Immature natural killer cell (primary cell): ENCODE measurements at regions not wholly inside any gene's neighbourhood (a gene's known extent, or its start where the extent isn't known, plus 50 kb on each side); places are given as distances from the start of the nearest gene placed in this dataset.
"Not testable (repeated sequence)": the region's sequence is repeated elsewhere in the genome, so short reads cannot be mapped to it uniquely, and the experiment has no call there.

ENCODE experiments used
- DNase-seq, 3 donors: peaks; one replicate each; pipeline ENCODE4 v3.0.0; 2022; ENCODE audit warnings: mixed read lengths in 1 of 3
- H3K27ac Mint-ChIP-seq, 6 donors: one replicate each; pipeline ENCODE4 v1.8.0; 2020; ENCODE audit warnings: mixed read lengths in 6 of 6, mild to moderate bottlenecking in 5 of 6, inconsistent platforms in 4 of 6, moderate library complexity in 3 of 6
- H3K27me3 Mint-ChIP-seq, 3 donors: one replicate each; pipeline ENCODE4 v1.8.0; 2020 to 2021; ENCODE audit warnings: low read depth in 3 of 3, mild to moderate bottlenecking in 3 of 3, mixed read lengths in 3 of 3, moderate library complexity in 3 of 3, inconsistent platforms in 1 of 3
- H3K36me3 Mint-ChIP-seq, 3 donors: one replicate each; pipeline ENCODE4 v1.8.0; 2020; ENCODE audit warnings: mixed read lengths in 3 of 3, inconsistent platforms in 2 of 3, mild to moderate bottlenecking in 2 of 3
- H3K4me1 Mint-ChIP-seq, 2 donors: one replicate each; pipeline ENCODE4 v1.8.0; 2020; ENCODE audit warnings: inconsistent platforms in 2 of 2, mild to moderate bottlenecking in 2 of 2, mixed read lengths in 2 of 2, moderate library complexity in 1 of 2
- H3K4me3 Mint-ChIP-seq, 5 donors: one replicate each; pipeline ENCODE4 v1.8.0; 2020; ENCODE audit warnings: mild to moderate bottlenecking in 5 of 5, mixed read lengths in 5 of 5, inconsistent platforms in 3 of 5, moderate library complexity in 3 of 5
- H3K9me3 Mint-ChIP-seq, 6 donors: one replicate each; pipeline ENCODE4 v1.8.0; 2020; ENCODE audit warnings: mild to moderate bottlenecking in 6 of 6, mixed read lengths in 6 of 6, inconsistent platforms in 4 of 6, moderate library complexity in 3 of 6

- no peak overlapping the region for H3K4me3 Mint-ChIP-seq
- no peak for DNase-seq
- H3K9me3 Mint-ChIP-seq, result no peaks in the 10 kb centered on the region
- H3K27me3 Mint-ChIP-seq, result peaks cover 0 to 8% (median 2%) of the 10 kb centered on the region in 3 donors
- no peaks in the 10 kb centered on the region for H3K4me1 Mint-ChIP-seq
- H3K27ac Mint-ChIP-seq, result no peak overlapping the region
- peaks cover 0 to 3% (median 0%) of the 10 kb centered on the region in 3 donors for H3K36me3 Mint-ChIP-seq
Measured at GRCh38 chr21:35382696-35383095, 333.6 kb upstream of the RUNX1 start.

DNA sequence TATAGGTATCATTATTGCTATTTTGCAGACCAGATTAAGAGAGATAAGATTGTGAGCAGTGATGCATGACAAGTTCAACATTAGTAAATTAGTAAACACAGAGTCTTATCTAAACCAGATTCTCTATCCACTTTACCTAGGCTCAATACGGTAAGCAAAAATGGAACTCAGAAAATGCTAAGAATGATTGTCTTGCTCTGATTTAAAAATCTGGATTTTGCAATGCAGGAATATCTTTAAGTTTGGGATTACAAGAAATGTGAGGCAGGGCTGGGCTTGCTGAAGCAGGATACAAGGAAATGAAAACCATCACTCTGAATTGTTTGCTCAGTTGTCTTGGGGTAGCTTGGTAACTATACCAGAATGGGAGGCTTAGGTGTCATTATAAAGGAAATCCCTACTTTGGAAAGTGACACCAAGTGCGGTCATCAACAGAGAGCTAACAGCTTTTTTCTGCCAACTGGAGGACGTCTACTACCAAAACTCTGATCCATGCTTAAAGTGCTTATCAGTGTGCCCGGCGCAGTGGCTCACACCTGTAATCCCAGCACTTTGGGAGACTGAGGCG is 332.7 kb upstream of the RUNX1 start:
- no peak for DNase-seq
- no peaks in the 10 kb centered on the region for H3K4me1 Mint-ChIP-seq
- H3K36me3 Mint-ChIP-seq, result peaks cover 0 to 3% (median 0%) of the 10 kb centered on the region in 3 donors
- no peaks in the 10 kb centered on the region for H3K9me3 Mint-ChIP-seq
- H3K27me3 Mint-ChIP-seq, result peaks cover 0 to 8% (median 2%) of the 10 kb centered on the region in 3 donors
- H3K27ac Mint-ChIP-seq, result no peak overlapping the region
- no peak overlapping the region for H3K4me3 Mint-ChIP-seq

GRCh38 chr21:35380304-35380703 is 331.2 kb upstream of the RUNX1 start:
- H3K27ac Mint-ChIP-seq, H3K36me3 Mint-ChIP-seq, H3K9me3 Mint-ChIP-seq, H3K4me1 Mint-ChIP-seq, DNase-seq, H3K27me3 Mint-ChIP-seq, H3K4me3 Mint-ChIP-seq: not testable (repeated sequence)

- H3K4me3 Mint-ChIP-seq, result no peak overlapping the region
- no peaks in the 10 kb centered on the region for H3K9me3 Mint-ChIP-seq
- peaks cover 0 to 3% (median 3%) of the 10 kb centered on the region in 3 donors for H3K27me3 Mint-ChIP-seq
- peaks cover 0 to 3% (median 0%) of the 10 kb centered on the region in 3 donors for H3K36me3 Mint-ChIP-seq
- no peak overlapping the region for H3K27ac Mint-ChIP-seq
- no peak for DNase-seq
- H3K4me1 Mint-ChIP-seq, result no peaks in the 10 kb centered on the region
Measured at GRCh38 chr21:35378881-35379280, 329.8 kb upstream of the RUNX1 start.

GRCh38 chr21:35377505-35378090 is 328.5 kb upstream of the RUNX1 start:
- Mint-ChIP-seq H3K36me3 (no peaks in the 10 kb centered on the region), H3K9me3 (no peaks in the 10 kb centered on the region), H3K27me3 (peaks cover 0 to 2% (median 1%) of the 10 kb centered on the region in 3 donors), H3K4me3 (no peak overlapping the region), H3K4me1 (no peaks in the 10 kb centered on the region), H3K27ac (no peak overlapping the region)
- no peak for DNase-seq

DNA sequence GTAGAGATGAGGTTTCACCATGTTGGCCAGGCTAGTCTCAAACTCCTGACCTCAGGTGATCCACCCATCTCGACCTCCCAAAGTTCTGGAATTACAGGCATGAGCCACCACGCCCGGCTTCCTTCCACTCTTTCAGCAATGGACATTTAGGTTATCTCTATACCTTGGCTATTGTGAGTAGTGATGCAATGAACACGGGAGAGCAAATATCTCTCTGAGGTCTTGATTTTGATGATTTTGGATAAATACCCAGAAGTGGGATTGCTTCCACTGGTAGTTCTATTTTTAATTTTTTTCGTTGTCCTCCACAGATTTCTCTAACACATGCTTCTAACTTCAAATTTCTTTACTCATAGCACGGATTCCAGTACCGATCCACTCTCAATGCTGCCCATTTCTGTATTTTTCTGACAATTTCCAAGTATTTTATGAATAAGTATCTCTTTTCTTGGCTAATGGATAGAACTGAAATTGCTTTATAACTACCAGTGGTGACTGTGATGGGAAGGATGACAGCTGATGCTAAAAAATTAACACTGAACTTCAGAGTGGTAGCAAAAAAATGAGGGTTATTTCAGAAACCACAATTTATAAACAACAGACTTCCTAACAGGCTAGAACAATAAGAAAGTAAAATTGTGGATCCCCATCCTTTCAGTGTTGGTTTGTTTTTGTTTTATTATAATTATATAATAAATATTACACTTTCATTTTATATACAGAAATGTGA is 327.5 kb upstream of the RUNX1 start:
- H3K27me3 Mint-ChIP-seq, result peaks cover 0 to 2% (median 1%) of the 10 kb centered on the region in 3 donors
- no peaks in the 10 kb centered on the region for H3K36me3 Mint-ChIP-seq
- H3K4me3 Mint-ChIP-seq, result no peak overlapping the region
- DNase-seq, result no peak
- H3K4me1 Mint-ChIP-seq, result no peaks in the 10 kb centered on the region
- no peaks in the 10 kb centered on the region for H3K9me3 Mint-ChIP-seq
- H3K27ac Mint-ChIP-seq, result no peak overlapping the region

DNA sequence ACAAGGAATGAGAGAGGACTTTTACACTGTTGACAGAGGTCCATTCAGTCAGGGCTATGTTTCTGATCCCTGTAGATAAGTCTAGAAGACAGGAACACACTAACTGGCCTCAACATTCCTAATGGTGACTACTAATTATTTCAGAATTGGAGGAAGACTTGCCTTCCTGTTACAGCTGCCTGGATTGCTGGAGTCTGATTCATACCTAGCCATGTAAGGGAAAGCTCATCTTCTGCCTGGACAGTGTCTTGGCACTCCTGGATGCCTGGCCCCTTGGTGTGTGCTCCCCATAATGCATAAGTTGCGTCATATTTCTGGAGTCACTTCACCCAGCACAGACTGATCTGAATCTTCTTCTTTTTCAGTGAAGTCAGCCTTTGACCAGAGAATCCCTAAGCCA is 326.0 kb upstream of the RUNX1 start:
- no peaks in the 10 kb centered on the region for H3K36me3 Mint-ChIP-seq
- H3K27ac Mint-ChIP-seq, result no peak overlapping the region
- no peaks in the 10 kb centered on the region for H3K9me3 Mint-ChIP-seq
- H3K27me3 Mint-ChIP-seq, result peaks cover 0 to 3% (median 1%) of the 10 kb centered on the region in 3 donors
- no peak overlapping the region for H3K4me3 Mint-ChIP-seq
- H3K4me1 Mint-ChIP-seq, result no peaks in the 10 kb centered on the region
- DNase-seq, result no peak

GRCh38 chr21:35373998-35374397 is 324.9 kb upstream of the RUNX1 start:
- Mint-ChIP-seq H3K4me3 (no peak overlapping the region), H3K27me3 (peaks cover 0 to 3% (median 1%) of the 10 kb centered on the region in 3 donors), H3K27ac (no peak overlapping the region), H3K36me3 (no peaks in the 10 kb centered on the region), H3K4me1 (no peaks in the 10 kb centered on the region), H3K9me3 (no peaks in the 10 kb centered on the region)
- no peak for DNase-seq

GRCh38 chr21:35372201-35372600 is 323.1 kb upstream of the RUNX1 start:
- DNase-seq, result no peak
- Mint-ChIP-seq H3K27me3 (peaks cover 0 to 2% (median 1%) of the 10 kb centered on the region in 3 donors), H3K4me3 (no peak overlapping the region), H3K27ac (no peak overlapping the region), H3K9me3 (no peaks in the 10 kb centered on the region), H3K4me1 (no peaks in the 10 kb centered on the region), H3K36me3 (no peaks in the 10 kb centered on the region)

- DNase-seq, result no peak
- H3K36me3 Mint-ChIP-seq, result no peaks in the 10 kb centered on the region
- H3K9me3 Mint-ChIP-seq, result no peaks in the 10 kb centered on the region
- no peak overlapping the region for H3K4me3 Mint-ChIP-seq
- no peaks in the 10 kb centered on the region for H3K4me1 Mint-ChIP-seq
- no peak overlapping the region for H3K27ac Mint-ChIP-seq
- peaks cover 0 to 2% (median 1%) of the 10 kb centered on the region in 3 donors for H3K27me3 Mint-ChIP-seq
Measured at GRCh38 chr21:35370671-35371070, 321.6 kb upstream of the RUNX1 start.

DNA sequence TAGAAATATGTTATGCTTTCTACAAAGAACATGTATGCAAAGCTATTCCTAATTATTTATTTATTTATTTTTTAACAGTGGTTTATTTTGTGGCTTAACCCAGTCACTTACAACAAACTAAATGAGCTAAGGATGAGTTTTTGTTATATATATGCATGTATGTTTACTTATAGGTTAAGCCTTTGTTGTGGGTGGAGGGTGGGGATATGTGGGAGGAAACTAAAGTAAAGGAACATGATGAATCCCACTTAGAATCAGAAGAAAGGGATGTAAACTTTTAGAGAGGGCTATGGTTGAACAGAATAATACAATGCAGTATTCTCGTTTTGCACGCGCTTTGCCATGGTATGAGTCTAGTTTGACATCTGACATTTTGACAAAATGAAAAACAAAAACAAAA is 321.0 kb upstream of the RUNX1 start:
- Mint-ChIP-seq H3K27me3 (peaks cover 0 to 2% (median 0%) of the 10 kb centered on the region in 3 donors), H3K4me1 (no peaks in the 10 kb centered on the region), H3K36me3 (no peaks in the 10 kb centered on the region), H3K9me3 (no peaks in the 10 kb centered on the region), H3K27ac (no peak overlapping the region), H3K4me3 (no peak overlapping the region)
- no peak for DNase-seq

DNA sequence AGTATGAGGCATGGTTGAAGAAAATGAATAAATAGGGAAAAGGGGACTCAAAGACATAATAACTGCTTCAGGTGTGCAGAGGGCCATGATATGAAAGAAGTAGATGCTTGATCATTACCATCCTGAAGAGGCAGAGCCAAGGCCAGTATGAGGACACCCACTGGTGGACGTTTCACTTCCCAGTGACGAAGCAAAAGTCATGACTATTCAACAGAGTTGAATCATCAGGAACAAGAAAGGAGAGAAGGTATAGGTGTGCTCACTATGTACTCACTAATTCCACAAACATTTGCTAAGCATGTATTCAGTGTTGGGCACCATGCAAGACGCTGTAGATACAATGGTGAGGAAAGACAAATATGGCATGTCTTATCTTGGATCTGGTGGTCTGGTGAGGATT is 319.2 kb upstream of the RUNX1 start:
- Mint-ChIP-seq H3K27me3 (peaks cover 0 to 4% (median 0%) of the 10 kb centered on the region in 3 donors), H3K4me1 (no peaks in the 10 kb centered on the region), H3K36me3 (no peaks in the 10 kb centered on the region), H3K9me3 (no peaks in the 10 kb centered on the region), H3K27ac (no peak overlapping the region), H3K4me3 (no peak overlapping the region)
- DNase-seq, result no peak

DNA sequence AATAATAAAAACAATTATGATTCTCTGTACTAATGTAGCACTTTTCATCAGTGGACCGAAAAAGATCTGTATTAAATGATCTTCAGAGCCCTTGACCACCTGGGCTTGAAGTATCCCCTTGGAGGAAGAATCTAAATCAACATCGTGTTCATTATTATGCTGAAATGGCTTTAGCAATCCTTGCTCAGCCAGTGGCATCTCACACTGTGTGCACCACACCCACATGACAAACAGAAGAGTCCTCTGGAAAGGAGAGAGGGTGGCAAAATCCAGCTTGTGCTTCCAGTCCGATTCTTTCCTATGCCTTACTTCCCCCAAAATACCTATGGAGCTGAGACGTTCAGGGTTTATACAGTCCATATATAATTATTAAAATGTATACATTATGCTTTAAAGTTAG is 318.5 kb upstream of the RUNX1 start:
- H3K27ac Mint-ChIP-seq, result no peak overlapping the region
- DNase-seq, result no peak
- H3K4me3 Mint-ChIP-seq, result no peak overlapping the region
- H3K4me1 Mint-ChIP-seq, result no peaks in the 10 kb centered on the region
- peaks cover 0 to 5% (median 0%) of the 10 kb centered on the region in 3 donors for H3K27me3 Mint-ChIP-seq
- H3K9me3 Mint-ChIP-seq, result no peaks in the 10 kb centered on the region
- H3K36me3 Mint-ChIP-seq, result peaks cover 0 to under 1% (median 0%) of the 10 kb centered on the region in 3 donors

DNA sequence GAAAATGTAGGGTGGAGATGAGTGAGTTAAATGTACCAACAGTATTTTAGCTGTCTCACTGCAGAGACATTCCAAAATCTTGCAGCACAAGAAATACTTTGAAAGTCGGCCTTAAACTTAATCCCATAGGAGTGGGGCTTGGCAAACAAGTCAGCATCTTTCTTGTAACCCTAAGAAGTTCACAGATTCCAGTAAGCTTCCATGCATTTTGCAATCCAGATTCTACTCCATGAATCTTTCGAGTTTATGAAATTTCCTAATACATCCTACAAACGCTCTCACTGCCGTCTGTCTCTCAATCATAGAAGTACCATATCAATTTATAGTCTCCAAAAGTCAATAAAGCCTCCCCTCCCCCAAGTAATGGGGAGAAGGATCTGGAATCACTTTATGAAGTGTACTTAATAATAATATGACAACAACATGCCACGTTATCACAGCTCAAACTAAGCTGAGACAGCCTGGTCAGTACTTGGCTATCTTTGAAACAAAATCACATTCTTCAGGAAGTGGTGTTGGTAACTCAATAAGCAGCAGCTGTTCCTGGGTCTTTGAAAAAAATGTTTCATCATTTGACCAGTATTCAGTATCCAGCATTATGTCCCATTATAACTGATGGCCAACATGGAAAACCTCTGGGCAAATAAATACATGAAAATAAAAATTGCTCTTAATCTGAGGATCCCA is 317.4 kb upstream of the RUNX1 start:
- no peaks in the 10 kb centered on the region for H3K4me1 Mint-ChIP-seq
- H3K27me3 Mint-ChIP-seq, result peaks cover 0 to 5% (median 0%) of the 10 kb centered on the region in 3 donors
- DNase-seq, result no peak
- no peak overlapping the region for H3K4me3 Mint-ChIP-seq
- H3K36me3 Mint-ChIP-seq, result peaks cover 0 to 4% (median 0%) of the 10 kb centered on the region in 3 donors
- no peak overlapping the region for H3K27ac Mint-ChIP-seq
- no peaks in the 10 kb centered on the region for H3K9me3 Mint-ChIP-seq
